Dermis microvascular lymphatic vessel endothelial cell (primary cell): ENCODE measurements at regions not wholly inside any gene's neighbourhood (a gene's known extent, or its start where the extent isn't known, plus 50 kb on each side); places are given as distances from the start of the nearest gene placed in this dataset.

ENCODE experiments used
- DNase-seq, 2 donors: peaks; one replicate each; pipeline versions ENCODE4 v3.0.0 to v3.0.0-alpha.2; 2010; ENCODE audit warnings: low read depth in 2 of 2

- no peak for DNase-seq
Measured at GRCh38 chr1:69414574-69414973, 153.1 kb upstream of the LRRC7 start.

GRCh38 chr1:69421286-69421685 lies 146.4 kb upstream of the LRRC7 start:
- no peak for DNase-seq

- no peak for DNase-seq
Measured at GRCh38 chr1:69425871-69426270, 141.9 kb upstream of the LRRC7 start.

GRCh38 chr1:69426401-69426800 lies 141.3 kb upstream of the LRRC7 start:
- no peak for DNase-seq

GRCh38 chr1:69433073-69433472 lies 134.6 kb upstream of the LRRC7 start:
- no peak for DNase-seq

- DNase-seq = no peak
Measured at GRCh38 chr1:69436151-69436550, 131.6 kb upstream of the LRRC7 start.

GRCh38 chr1:69438056-69438795 lies 129.5 kb upstream of the LRRC7 start:
- no peak for DNase-seq

GRCh38 chr1:69441496-69441895 lies 126.2 kb upstream of the LRRC7 start:
- no peak for DNase-seq

GRCh38 chr1:69451196-69451595 lies 116.5 kb upstream of the LRRC7 start:
- DNase-seq = no peak

- no peak for DNase-seq
Measured at GRCh38 chr1:69455718-69456117, 112.0 kb upstream of the LRRC7 start.

- DNase-seq = no peak
Measured at GRCh38 chr1:69459244-69459643, 108.5 kb upstream of the LRRC7 start.

GRCh38 chr1:69475021-69475420 lies 92.7 kb upstream of the LRRC7 start:
- no peak for DNase-seq

GRCh38 chr1:69479734-69480133 lies 88.0 kb upstream of the LRRC7 start:
- no peak for DNase-seq

GRCh38 chr1:69483246-69483645 lies 84.5 kb upstream of the LRRC7 start:
- DNase-seq = no peak

- no peak for DNase-seq
Measured at GRCh38 chr1:69485616-69486015, 82.1 kb upstream of the LRRC7 start.

GRCh38 chr1:69491416-69491815 lies 76.3 kb upstream of the LRRC7 start:
- no peak for DNase-seq

GRCh38 chr1:69492286-69492685 lies 75.4 kb upstream of the LRRC7 start:
- no peak for DNase-seq

- DNase-seq = no peak
Measured at GRCh38 chr1:69494221-69494620, 73.5 kb upstream of the LRRC7 start.

GRCh38 chr1:69497441-69498221 lies 70.1 kb upstream of the LRRC7 start:
- DNase-seq = no peak

GRCh38 chr1:69498711-69499110 lies 69.0 kb upstream of the LRRC7 start:
- no peak for DNase-seq

GRCh38 chr1:69499203-69499803 lies 68.4 kb upstream of the LRRC7 start:
- no peak for DNase-seq

- no peak for DNase-seq
Measured at GRCh38 chr1:69502991-69503390, 64.7 kb upstream of the LRRC7 start.
